ENCODE measurements at regions not wholly inside any gene's neighbourhood (a gene's known extent, or its start where the extent isn't known, plus 50 kb on each side); places are given as distances from the start of the nearest gene placed in this dataset.

GRCh38 chr17:79543531-79543930 lies 67.3 kb downstream of the RBFOX3 start:
- TF ChIP-seq, protein P1, sequence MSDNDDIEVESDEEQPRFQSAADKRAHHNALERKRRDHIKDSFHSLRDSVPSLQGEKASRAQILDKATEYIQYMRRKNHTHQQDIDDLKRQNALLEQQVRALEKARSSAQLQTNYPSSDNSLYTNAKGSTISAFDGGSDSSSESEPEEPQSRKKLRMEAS (IDR thresholded peaks at IDR 0.05; ENCODE audit: low read depth, low read length), result no peak
- TF ChIP-seq, protein P2, sequence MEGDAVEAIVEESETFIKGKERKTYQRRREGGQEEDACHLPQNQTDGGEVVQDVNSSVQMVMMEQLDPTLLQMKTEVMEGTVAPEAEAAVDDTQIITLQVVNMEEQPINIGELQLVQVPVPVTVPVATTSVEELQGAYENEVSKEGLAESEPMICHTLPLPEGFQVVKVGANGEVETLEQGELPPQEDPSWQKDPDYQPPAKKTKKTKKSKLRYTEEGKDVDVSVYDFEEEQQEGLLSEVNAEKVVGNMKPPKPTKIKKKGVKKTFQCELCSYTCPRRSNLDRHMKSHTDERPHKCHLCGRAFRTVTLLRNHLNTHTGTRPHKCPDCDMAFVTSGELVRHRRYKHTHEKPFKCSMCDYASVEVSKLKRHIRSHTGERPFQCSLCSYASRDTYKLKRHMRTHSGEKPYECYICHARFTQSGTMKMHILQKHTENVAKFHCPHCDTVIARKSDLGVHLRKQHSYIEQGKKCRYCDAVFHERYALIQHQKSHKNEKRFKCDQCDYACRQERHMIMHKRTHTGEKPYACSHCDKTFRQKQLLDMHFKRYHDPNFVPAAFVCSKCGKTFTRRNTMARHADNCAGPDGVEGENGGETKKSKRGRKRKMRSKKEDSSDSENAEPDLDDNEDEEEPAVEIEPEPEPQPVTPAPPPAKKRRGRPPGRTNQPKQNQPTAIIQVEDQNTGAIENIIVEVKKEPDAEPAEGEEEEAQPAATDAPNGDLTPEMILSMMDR (IDR thresholded peaks at IDR 0.05; ENCODE audit: low read depth, low read length), result no peak
- TF ChIP-seq POLR2A (IDR thresholded peaks at IDR 0.05; ENCODE audit: extremely low read depth, insufficient read length), result no peak
